Tibial nerve (tissue), 3 donors: ENCODE measurements at regions not wholly inside any gene's neighbourhood (a gene's known extent, or its start where the extent isn't known, plus 50 kb on each side); places are given as distances from the start of the nearest gene placed in this dataset.

Source experiments
- POLR2A ChIP-seq, 2 donors: fragments of 450-650 bp; IDR thresholded peaks; one replicate each; pipeline ENCODE4 v1.6.1; 2017; ENCODE audit warnings: antibody characterized with exemption in 2 of 2, mild to moderate bottlenecking in 2 of 2, moderate library complexity in 2 of 2
- TF ChIP-seq, protein P1 (sequence below), 5 experiments: fragments of 200-600 bp in 3 of 5; fragments of 450-650 bp in 2 of 5; sonication (generic) in 3 of 5; IDR thresholded peaks; one replicate each; pipeline ENCODE4 v1.5.1; 2016 to 2019; ENCODE audit warnings: antibody characterized with exemption in 5 of 5, mild to moderate bottlenecking in 3 of 5, moderate library complexity in 2 of 5

DNA sequence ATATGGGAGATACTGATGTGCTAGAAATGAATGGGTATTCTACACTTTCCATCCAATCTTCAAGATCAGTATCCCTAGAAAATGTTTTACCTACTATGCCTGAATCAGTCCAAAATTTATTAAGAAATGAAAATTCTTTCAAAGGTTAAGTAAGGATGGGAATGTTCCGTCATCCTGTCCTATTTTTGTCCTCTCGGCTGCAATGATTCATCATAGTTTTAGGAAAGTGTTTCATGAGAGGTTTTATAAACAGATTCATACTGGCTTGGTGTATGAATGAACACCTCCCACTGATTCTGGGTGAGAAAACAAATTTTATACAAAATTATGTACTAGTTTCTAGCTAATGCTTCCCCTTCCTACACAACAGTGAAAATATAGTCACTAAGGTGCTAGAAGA, 504.6 kb upstream of the NR5A2 start:
- TF ChIP-seq, protein P1, sequence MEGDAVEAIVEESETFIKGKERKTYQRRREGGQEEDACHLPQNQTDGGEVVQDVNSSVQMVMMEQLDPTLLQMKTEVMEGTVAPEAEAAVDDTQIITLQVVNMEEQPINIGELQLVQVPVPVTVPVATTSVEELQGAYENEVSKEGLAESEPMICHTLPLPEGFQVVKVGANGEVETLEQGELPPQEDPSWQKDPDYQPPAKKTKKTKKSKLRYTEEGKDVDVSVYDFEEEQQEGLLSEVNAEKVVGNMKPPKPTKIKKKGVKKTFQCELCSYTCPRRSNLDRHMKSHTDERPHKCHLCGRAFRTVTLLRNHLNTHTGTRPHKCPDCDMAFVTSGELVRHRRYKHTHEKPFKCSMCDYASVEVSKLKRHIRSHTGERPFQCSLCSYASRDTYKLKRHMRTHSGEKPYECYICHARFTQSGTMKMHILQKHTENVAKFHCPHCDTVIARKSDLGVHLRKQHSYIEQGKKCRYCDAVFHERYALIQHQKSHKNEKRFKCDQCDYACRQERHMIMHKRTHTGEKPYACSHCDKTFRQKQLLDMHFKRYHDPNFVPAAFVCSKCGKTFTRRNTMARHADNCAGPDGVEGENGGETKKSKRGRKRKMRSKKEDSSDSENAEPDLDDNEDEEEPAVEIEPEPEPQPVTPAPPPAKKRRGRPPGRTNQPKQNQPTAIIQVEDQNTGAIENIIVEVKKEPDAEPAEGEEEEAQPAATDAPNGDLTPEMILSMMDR (IDR thresholded peaks at IDR 0.05) = no peak
- no peak for TF ChIP-seq POLR2A (IDR thresholded peaks at IDR 0.05)
